GM12878 (cell line): ENCODE measurements at regions not wholly inside any gene's neighbourhood (a gene's known extent, or its start where the extent isn't known, plus 50 kb on each side); places are given as distances from the start of the nearest gene placed in this dataset.
"Not testable (repeated sequence)": the region's sequence is repeated elsewhere in the genome, so short reads cannot be mapped to it uniquely, and the experiment has no call there.

Experiments
- ATAC-seq: fragments of 200-7000 bp; cut with Tn5 transposase; 3 replicates; pipeline ENCODE4 v1.9.1; 2020; ENCODE audit warnings: mild to moderate bottlenecking, moderate library complexity
- BruUV-seq: library from RNA; stranded (reverse); fragments of 400-500 nt; replicated peaks from 2 replicates; lab custom pipeline; 2021; lab: Mats Ljungman, UMichigan
- CTCF ChIA-PET: fragments of 300-600 bp; sonication (Branson Sonifier 250); formaldehyde crosslinking; extraction: SDS; loops from one replicate; lab custom pipeline; 2021; ENCODE audit warnings: inconsistent platforms; lab: Yijun Ruan, JAX
- POLR2A ChIA-PET: fragments of 350-600 bp; formaldehyde crosslinking; extraction: SDS; loops from one replicate; lab custom pipeline; 2021; ENCODE audit warnings: inconsistent platforms; lab: Charles Lee
- RAD21 ChIA-PET: fragments of 300-600 bp; sonication (Branson Sonifier 250); formaldehyde crosslinking; loops from one replicate; lab custom pipeline; 2023; ENCODE audit warnings: antibody characterized with exemption; ENCODE audit not compliant: unreplicated experiment; lab: Charles Lee
- SMC1A ChIA-PET: fragments of 300-600 bp; sonication (Branson Sonifier 250); formaldehyde crosslinking; loops from one replicate; lab custom pipeline; 2023; ENCODE audit not compliant: unreplicated experiment, uncharacterized antibody; lab: Charles Lee
- DNase-seq: peaks from one replicate; pipeline ENCODE4 v3.0.0-alpha.2; 2011; ENCODE audit warnings: low read depth, low spot score
- FAIRE-seq: peaks from 3 replicates; lab custom pipeline; 2011; peaks lifted over from hg19 to GRCh38; lab: Jason Lieb, UNC
- H2AFZ ChIP-seq: 2 replicates; pipeline ENCODE4 v1.6.0; 2011; ENCODE audit warnings: low read depth, low read length, control low read depth; ENCODE audit not compliant: control insufficient read depth
- H3K27ac ChIP-seq: 2 replicates; pipeline ENCODE4 v1.5.1; 2011; ENCODE audit warnings: control low read depth; ENCODE audit not compliant: control insufficient read depth, insufficient read depth
- H3K27me3 ChIP-seq, 2 experiments: replicated peaks in 1 of 2; 2 replicates each; pipeline versions ENCODE4 v1.6.0 to v1.6.1; 2011; ENCODE audit warnings: low read length in 1 of 2; ENCODE audit not compliant: control insufficient read depth in 2 of 2, insufficient read depth in 2 of 2
- H3K36me3 ChIP-seq, 2 experiments: 2 replicates each; pipeline ENCODE4 v1.5.1; 2011; ENCODE audit warnings: low read length in 1 of 2; ENCODE audit not compliant: control insufficient read depth in 2 of 2, insufficient read depth in 2 of 2
- H3K4me1 ChIP-seq: 2 replicates; pipeline ENCODE4 v1.6.1; 2011; ENCODE audit warnings: mild to moderate bottlenecking, low read length, moderate library complexity, mixed read lengths; ENCODE audit not compliant: control insufficient read depth, insufficient read depth
- H3K4me2 ChIP-seq: 2 replicates; pipeline ENCODE4 v1.6.0; 2011; ENCODE audit warnings: control low read depth; ENCODE audit not compliant: control insufficient read depth, insufficient read depth
- H3K4me3 ChIP-seq: fragments of 200-600 bp; sonication (generic); 2 replicates; pipeline ENCODE4 v1.5.1; 2016
- H3K79me2 ChIP-seq: 2 replicates; pipeline ENCODE4 v1.6.0; 2011; ENCODE audit warnings: low read length; ENCODE audit not compliant: control insufficient read depth, insufficient read depth
- H3K9ac ChIP-seq: 2 replicates; pipeline ENCODE4 v1.8.0; 2011; ENCODE audit warnings: low read length, control low read depth, mixed read lengths; ENCODE audit not compliant: control insufficient read depth, insufficient read depth
- H3K9me3 ChIP-seq: replicated peaks from 3 replicates; pipeline ENCODE4 v1.5.1; 2011; ENCODE audit warnings: mild to moderate bottlenecking, low read length; ENCODE audit not compliant: control insufficient read depth, insufficient read depth
- H4K20me1 ChIP-seq: 2 replicates; pipeline ENCODE4 v1.6.0; 2011; ENCODE audit not compliant: control insufficient read depth, insufficient read depth
- BMI1 ChIP-seq: fragments of 450-650 bp; IDR thresholded peaks from 2 replicates; pipeline ENCODE4 v1.6.1; 2016; ENCODE audit warnings: mild to moderate bottlenecking, moderate library complexity, borderline replicate concordance
- KAT2A ChIP-seq: conservative IDR thresholded peaks from 2 replicates; pipeline ENCODE4 v1.6.1; 2011; ENCODE audit warnings: low read depth, low read length; ENCODE audit not compliant: control insufficient read depth
- MTA2 ChIP-seq: fragments of 450-650 bp; IDR thresholded peaks from 2 replicates; pipeline ENCODE4 v1.6.1; 2016; ENCODE audit warnings: low read depth, mild to moderate bottlenecking, moderate library complexity
- NR2C2 ChIP-seq: IDR thresholded peaks from 2 replicates; pipeline ENCODE4 v1.6.1; 2011; ENCODE audit warnings: borderline replicate concordance, low read depth; ENCODE audit not compliant: control insufficient read depth, insufficient read length
- ZBED1 ChIP-seq: IDR thresholded peaks from 2 replicates; pipeline ENCODE4 v1.6.1; 2016; ENCODE audit warnings: borderline replicate concordance
- ZNF24 ChIP-seq: fragments of 450-650 bp; IDR thresholded peaks from 2 replicates; pipeline ENCODE4 v1.6.1; 2017; ENCODE audit warnings: antibody characterized with exemption, mild to moderate bottlenecking
- WGBS: methylation state at CpG from one replicate; pipeline ENCODE4 v1.1.6; 2016; ENCODE audit warnings: low lambda C conversion rate; ENCODE audit not compliant: insufficient replicate concordance, insufficient coverage; ENCODE audit errors: missing lambda C conversion rate; 5-methylcytosine and 5-hydroxymethylcytosine counted together
- in situ Hi-C: fragments of 300-500 bp; cut with MboI; formaldehyde crosslinking; loops from 9 replicates; pipeline ENCODE4 v1.14.3; 2018; ENCODE audit warnings: mixed read lengths
- intact Hi-C: fragments of 100-400 bp; cut with micrococcal nuclease; formaldehyde crosslinking; loops from one replicate; pipeline ENCODE4 v1.14.2; 2022; ENCODE audit not compliant: unreplicated experiment

DNA sequence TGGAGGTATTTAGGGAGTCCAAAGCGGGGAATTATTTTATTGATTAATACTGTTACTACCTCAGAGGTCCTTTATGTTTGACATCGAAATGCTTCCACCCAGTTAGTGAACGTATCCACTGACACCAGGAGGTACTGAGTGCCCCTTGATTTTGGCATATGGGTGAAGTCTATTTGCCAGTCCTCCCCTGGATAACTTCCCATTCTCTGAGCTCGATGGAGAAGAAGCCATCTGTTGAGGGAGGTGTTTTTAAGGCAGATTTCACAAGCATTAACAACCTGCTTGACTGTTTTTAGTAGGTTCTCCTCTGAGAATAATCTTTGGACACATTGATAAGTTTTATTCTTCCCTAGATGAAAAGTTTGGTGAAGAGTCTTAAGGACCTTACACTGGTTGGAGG lies 165.3 kb upstream of the NREP start:
- BruUV-seq, result no TSS peak
- Histone ChIP-seq H3K27ac (no peak overlapping the region), H3K4me2 (no peak overlapping the region), H3K79me2 (no peaks in the 10 kb centered on the region), H2AFZ (no peak overlapping the region), H3K4me1 (no peaks in the 10 kb centered on the region)
- in situ Hi-C loops, result no loop called here
- ATAC-seq, result no peak
- TF ChIP-seq KAT2A, result no peak
- no peak for TF ChIP-seq NR2C2
- no peak for TF ChIP-seq ZBED1
- no peak for TF ChIP-seq BMI1
- TF ChIP-seq MTA2, result no peak
- TF ChIP-seq ZNF24, result no peak
- TF ChIP-seq, all 136 proteins: peak for 0
- no peak overlapping the region for H3K9ac ChIP-seq
- no peak overlapping the region for H3K4me3 ChIP-seq
- no peaks in the 10 kb centered on the region for H3K9me3 ChIP-seq
- no peaks in the 10 kb centered on the region for H3K27me3 ChIP-seq
- WGBS, result 16% methylated on average over 4 of the region's 4 CpGs
- H3K36me3 ChIP-seq, result no peaks in the 10 kb centered on the region
- RAD21 ChIA-PET, result no interaction called here
- intact Hi-C loops, result loop anchor here (10.0 kb wide), 1 partner anchor 248 kb away; no protein-coding TSS in a partner anchor
- SMC1A ChIA-PET, result no interaction called here
- no peak for DNase-seq
- POLR2A ChIA-PET, result no interaction called here
- H4K20me1 ChIP-seq, result no peaks in the 10 kb centered on the region
- CTCF ChIA-PET, result no interaction called here
- FAIRE-seq, result no peak

DNA sequence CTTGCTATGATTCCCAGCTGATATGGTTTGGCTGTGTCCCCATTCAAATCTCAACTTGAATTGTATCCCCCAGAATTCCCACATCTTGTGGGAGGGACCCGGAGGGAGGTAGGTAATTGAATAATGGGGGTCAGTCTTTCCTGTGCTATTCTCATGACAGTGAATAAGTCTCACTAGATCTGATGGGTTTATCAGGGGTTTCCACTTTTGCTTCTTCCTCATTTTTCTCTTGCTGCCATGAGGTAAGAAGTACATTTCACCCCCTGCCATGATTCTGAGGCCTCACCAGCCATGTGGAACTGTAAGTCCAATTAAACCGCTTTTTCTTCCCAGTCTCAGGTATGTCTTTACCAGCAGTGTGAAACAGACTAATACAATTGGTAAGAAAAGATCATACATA lies 164.7 kb upstream of the NREP start:
- POLR2A ChIA-PET, FAIRE-seq, RAD21 ChIA-PET, H3K9ac ChIP-seq, H3K36me3 ChIP-seq, DNase-seq, CTCF ChIA-PET, in situ Hi-C loops, H3K27me3 ChIP-seq, H4K20me1 ChIP-seq, H3K4me2 ChIP-seq, H3K9me3 ChIP-seq, H3K27ac ChIP-seq, H3K4me1 ChIP-seq, ATAC-seq, H2AFZ ChIP-seq, SMC1A ChIA-PET, H3K79me2 ChIP-seq, H3K4me3 ChIP-seq, BruUV-seq: not testable (repeated sequence)
- 38% methylated on average over 2 of the region's 2 CpGs for WGBS
- intact Hi-C loops, result loop anchor here (10.0 kb wide), 1 partner anchor 247 kb away; no protein-coding TSS in a partner anchor
